HG03442 (cell line): ENCODE measurements at regions not wholly inside any gene's neighbourhood (a gene's known extent, or its start where the extent isn't known, plus 50 kb on each side); places are given as distances from the start of the nearest gene placed in this dataset.
"Not testable (repeated sequence)": the region's sequence is repeated elsewhere in the genome, so short reads cannot be mapped to it uniquely, and the experiment has no call there.

Source experiments
- ATAC-seq: cut with Tn5 transposase; IDR thresholded peaks from one replicate; pipeline ENCODE4 v1.9.1; 2021; ENCODE audit warnings: mild to moderate bottlenecking, moderate library complexity; ENCODE audit not compliant: unreplicated experiment

GRCh38 chr1:177432897-177433296 is 262.1 kb downstream of the BRINP2 start:
- peak; percentile 46 for ATAC-seq

DNA sequence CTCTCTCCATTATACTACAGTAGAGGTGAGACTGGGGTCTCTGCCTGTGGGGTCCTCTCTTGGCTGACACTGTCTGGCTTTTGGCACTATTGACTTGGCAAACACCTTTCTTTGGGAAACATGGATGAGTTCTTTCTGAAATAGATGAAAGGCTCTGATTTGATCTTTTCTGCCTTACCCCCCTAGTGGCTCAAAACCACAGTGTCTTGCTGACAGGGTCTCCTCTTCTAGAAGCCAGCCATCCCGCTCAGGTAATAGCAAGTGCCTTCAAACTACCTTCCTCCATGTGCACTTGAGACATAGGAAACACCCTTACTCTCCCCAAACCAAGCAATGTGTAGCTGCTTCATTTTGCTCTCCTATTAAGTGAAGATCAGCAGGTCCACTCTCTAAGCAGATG is 260.4 kb downstream of the BRINP2 start:
- ATAC-seq = no peak

GRCh38 chr1:177429234-177429633 is 258.5 kb downstream of the BRINP2 start:
- no peak for ATAC-seq

- no peak for ATAC-seq
Observed at GRCh38 chr1:177427811-177428210, 257.1 kb downstream of the BRINP2 start.

DNA sequence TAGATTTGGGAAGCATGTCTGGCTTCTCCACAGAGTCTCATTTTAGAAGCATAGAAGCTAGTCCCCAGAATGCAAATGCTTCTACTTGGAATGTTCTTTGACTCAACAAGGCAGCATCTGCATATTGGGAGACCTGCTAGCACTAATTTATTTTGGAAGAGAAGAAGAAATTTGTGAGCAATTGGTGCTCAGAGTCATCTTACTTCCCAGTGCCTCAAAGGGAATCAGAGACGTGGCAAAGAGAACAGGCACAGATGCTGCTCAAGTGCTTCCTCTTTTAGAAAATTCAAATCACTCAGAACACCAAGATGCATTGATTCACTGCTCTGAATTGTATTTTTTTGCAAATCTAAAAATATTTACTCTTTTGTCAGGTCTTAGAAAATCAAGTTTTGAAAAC is 255.7 kb downstream of the BRINP2 start:
- no peak for ATAC-seq

- no peak for ATAC-seq
Observed at GRCh38 chr1:177425199-177425598, 254.4 kb downstream of the BRINP2 start.

- ATAC-seq = no peak
Observed at GRCh38 chr1:177424744-177425143, 254.0 kb downstream of the BRINP2 start.

GRCh38 chr1:177423090-177423489 is 252.3 kb downstream of the BRINP2 start:
- ATAC-seq = no peak

- ATAC-seq = no peak
Observed at GRCh38 chr1:177413982-177414596, 243.3 kb downstream of the BRINP2 start.

- ATAC-seq = no peak
Observed at GRCh38 chr1:177411381-177411780, 240.6 kb downstream of the BRINP2 start.

- no peak for ATAC-seq
Observed at GRCh38 chr1:177410179-177410766, 239.5 kb downstream of the BRINP2 start.

- ATAC-seq = not testable (repeated sequence)
Observed at GRCh38 chr1:177406323-177406722, 235.6 kb downstream of the BRINP2 start.

GRCh38 chr1:177392336-177392735 is 221.6 kb downstream of the BRINP2 start:
- ATAC-seq = no peak

DNA sequence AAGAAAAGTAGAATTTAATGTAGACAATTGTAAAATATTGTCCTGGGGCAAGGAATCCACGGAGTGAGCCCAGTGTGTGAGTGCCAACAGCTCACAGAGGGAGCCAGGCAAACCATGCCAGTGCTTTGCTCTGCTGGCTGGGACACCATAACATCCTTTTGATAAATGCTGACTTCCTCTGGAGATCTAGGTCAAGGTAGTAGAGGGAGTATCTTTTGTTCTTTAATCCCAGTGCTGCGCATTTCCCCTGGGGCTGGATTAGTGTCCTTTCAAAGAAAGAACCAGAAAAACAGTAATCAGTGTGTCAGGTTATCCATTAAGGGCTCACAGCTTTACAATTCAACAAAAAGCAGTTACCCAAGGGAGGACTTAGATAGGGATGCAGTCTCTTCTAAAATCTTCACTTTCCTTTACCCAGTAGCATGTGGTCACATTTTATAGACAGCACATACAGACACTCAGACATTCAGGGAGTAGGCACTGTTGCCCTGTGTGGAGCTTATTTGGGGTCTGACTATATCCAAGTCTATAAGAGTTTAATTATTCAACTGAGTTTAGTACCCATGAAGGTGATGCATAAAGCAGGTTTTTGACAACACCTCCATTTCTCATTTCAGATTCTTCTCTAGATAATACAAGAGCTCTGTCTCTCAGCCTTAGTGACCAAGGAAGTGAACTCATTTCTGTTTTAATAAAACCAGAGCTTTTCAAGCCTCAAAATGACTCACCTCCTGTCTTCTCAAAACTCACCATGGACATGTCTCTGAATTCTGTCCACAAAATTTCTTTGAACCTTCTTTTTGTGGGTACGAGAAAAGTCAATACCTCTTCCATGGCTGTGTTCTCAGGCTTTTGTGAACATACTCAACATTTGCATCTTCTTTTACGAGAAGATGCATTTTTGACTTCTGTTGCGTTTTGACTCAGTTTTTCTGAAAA is 215.3 kb downstream of the BRINP2 start:
- ATAC-seq = peak; percentile 79

DNA sequence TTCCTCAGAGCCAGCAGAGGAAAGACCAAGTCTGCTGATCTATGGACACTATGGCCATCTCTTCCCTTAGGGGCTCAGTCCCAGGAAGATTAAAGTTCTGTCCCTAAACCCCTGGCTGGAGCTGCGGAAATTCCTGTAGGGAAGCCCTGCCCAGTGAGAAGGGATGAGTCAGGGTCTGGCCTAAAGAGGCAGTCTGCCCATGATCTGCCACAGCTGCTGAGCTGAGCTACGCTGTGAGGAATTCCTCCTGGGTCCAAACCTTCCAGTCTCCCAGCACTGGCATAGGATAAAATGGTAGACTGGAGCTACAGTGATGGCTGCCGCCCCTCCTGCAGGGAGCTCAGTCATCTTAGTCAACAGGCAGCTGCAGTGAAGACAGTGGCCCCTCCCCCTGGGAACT is 213.7 kb downstream of the BRINP2 start:
- no peak for ATAC-seq

GRCh38 chr1:177383715-177384114 is 213.0 kb downstream of the BRINP2 start:
- ATAC-seq = no peak

DNA sequence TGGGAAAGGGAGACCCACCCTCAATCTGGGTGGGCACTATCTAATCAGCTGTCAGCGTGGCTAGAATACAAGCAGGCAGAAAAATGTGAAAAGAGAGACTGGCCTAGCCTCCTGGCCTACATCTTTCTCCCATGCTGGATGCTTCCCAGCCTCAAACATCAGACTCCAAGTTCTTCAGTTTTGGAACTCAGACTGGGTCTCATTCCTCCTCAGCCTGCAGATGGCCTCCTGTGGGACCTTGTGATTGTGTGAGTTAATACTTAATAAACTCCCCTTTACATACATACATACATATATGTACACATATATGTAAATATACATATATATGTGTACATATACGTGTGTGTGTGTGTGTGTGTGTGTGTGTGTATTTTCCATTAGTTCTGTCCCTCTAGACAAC is 207.1 kb downstream of the BRINP2 start:
- ATAC-seq = no peak

- ATAC-seq = no peak
Observed at GRCh38 chr1:177368255-177368654, 197.5 kb downstream of the BRINP2 start.

- no peak for ATAC-seq
Observed at GRCh38 chr1:177366091-177366490, 195.3 kb downstream of the BRINP2 start.

DNA sequence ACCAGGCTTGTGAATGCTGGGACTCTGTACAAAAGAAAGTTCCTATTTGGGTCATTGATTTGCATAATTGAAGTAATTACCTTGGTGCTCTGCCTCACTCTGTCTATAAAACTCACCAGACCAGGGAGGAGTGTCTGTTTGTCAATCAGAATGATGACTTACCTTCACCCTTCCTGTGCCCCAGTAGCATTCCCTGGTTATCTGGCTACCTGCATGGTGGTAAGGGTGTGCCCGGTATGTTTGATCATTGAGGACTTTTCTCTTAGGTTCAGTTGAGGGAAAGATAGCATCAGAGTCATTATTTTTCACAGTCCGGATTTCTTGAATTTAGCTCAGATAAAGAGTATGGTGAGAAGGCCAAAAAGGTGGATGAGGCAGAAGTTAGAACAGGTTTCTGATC is 190.0 kb downstream of the BRINP2 start:
- ATAC-seq = no peak

DNA sequence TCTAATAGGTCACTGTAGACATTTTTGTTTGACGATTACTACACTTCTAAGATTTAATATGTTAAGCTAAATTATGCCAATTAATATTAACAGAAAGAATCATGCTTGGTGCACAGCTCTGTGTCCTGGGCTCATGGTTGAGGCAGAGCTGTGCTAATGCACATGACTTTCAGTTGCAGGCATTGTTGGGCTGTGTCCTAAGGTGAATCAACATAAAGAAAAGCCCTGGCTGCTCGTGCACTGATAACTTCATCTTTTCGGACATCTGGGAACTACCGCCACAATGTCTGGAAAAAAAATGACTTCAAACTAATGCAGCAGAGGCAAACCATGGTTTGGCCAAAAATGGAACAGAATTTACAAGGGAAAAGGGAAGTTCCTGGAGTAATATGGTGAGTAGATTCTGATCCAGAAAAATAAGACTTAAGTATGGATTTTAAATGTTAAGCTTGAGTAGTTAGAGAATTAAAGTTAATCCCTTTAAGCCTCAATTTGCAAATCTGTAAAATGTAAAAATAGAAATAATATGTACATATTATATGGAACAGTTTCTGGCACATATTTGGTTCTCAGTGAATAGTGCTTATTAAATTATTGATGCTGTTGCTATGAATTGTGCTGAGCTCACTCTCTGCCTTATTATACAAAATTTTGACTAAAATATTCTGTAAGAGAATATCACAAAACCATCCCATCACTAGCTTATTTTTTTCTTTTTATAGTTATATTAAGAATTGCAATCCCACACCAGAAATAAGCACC is 186.1 kb downstream of the BRINP2 start:
- no peak for ATAC-seq
